Vagina (tissue), 2 donors: ENCODE measurements at regions not wholly inside any gene's neighbourhood (a gene's known extent, or its start where the extent isn't known, plus 50 kb on each side); places are given as distances from the start of the nearest gene placed in this dataset.

ENCODE experiments used
- POLR2A ChIP-seq, 2 donors: fragments of 450-650 bp; IDR thresholded peaks; one replicate each; pipeline ENCODE4 v1.6.1; 2017; ENCODE audit warnings: antibody characterized with exemption in 2 of 2, mild to moderate bottlenecking in 2 of 2, moderate library complexity in 2 of 2
- POLR2AphosphoS5 ChIP-seq, 2 donors: sonication (generic); formaldehyde crosslinking; IDR thresholded peaks; one replicate each; pipeline ENCODE4 v1.9.0; 2017; ENCODE audit warnings: antibody characterized with exemption in 2 of 2, mild to moderate bottlenecking in 2 of 2, low read depth in 1 of 2; ENCODE audit not compliant: insufficient read depth in 1 of 2
- TF ChIP-seq, protein P1 (sequence below), 3 experiments: fragments of 450-650 bp in 2 of 3; fragments of 200-600 bp in 1 of 3; sonication (generic) in 1 of 3; IDR thresholded peaks; one replicate each; pipeline ENCODE4 v1.5.1; 2017 to 2019; ENCODE audit warnings: antibody characterized with exemption in 3 of 3, mild to moderate bottlenecking in 2 of 3, moderate library complexity in 2 of 3

GRCh38 chr10:32204606-32205005 is 142.4 kb downstream of the EPC1 start:
- TF ChIP-seq, protein P1, sequence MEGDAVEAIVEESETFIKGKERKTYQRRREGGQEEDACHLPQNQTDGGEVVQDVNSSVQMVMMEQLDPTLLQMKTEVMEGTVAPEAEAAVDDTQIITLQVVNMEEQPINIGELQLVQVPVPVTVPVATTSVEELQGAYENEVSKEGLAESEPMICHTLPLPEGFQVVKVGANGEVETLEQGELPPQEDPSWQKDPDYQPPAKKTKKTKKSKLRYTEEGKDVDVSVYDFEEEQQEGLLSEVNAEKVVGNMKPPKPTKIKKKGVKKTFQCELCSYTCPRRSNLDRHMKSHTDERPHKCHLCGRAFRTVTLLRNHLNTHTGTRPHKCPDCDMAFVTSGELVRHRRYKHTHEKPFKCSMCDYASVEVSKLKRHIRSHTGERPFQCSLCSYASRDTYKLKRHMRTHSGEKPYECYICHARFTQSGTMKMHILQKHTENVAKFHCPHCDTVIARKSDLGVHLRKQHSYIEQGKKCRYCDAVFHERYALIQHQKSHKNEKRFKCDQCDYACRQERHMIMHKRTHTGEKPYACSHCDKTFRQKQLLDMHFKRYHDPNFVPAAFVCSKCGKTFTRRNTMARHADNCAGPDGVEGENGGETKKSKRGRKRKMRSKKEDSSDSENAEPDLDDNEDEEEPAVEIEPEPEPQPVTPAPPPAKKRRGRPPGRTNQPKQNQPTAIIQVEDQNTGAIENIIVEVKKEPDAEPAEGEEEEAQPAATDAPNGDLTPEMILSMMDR (IDR thresholded peaks at IDR 0.05) = no peak
- no peak for TF ChIP-seq POLR2AphosphoS5 (IDR thresholded peaks at IDR 0.05; ENCODE audit: insufficient read depth in 1 of 2, low read depth in 1 of 2)
- no peak for TF ChIP-seq POLR2A (IDR thresholded peaks at IDR 0.05)
